A549 (cell line): ENCODE measurements at regions not wholly inside any gene's neighbourhood (a gene's known extent, or its start where the extent isn't known, plus 50 kb on each side); places are given as distances from the start of the nearest gene placed in this dataset.

Source experiments
- ATAC-seq, 2 experiments: fragments of 200-7000 bp in 1 of 2; fragments of >200 bp in 1 of 2; cut with Nextera tagmentation in 1 of 2; cut with Tn5 transposase in 1 of 2; 3 replicates each; pipeline versions ENCODE4 v1.8.0 to v1.9.1; 2018 to 2020; ENCODE audit warnings: mild to moderate bottlenecking in 1 of 2, moderate library complexity in 1 of 2
- CTCF ChIA-PET: fragments of 300-600 bp; sonication (Branson Sonifier 250); formaldehyde crosslinking; extraction: SDS; loops from one replicate; lab custom pipeline; 2021; ENCODE audit warnings: antibody characterized with exemption, inconsistent platforms; lab: Yijun Ruan, JAX
- POLR2A ChIA-PET: fragments of 350-600 bp; formaldehyde crosslinking; extraction: SDS; loops from one replicate; lab custom pipeline; 2021; ENCODE audit warnings: antibody characterized with exemption, inconsistent platforms; lab: Yijun Ruan, JAX
- DNase-seq, 2 experiments: peaks; one replicate each; pipeline versions ENCODE4 v3.0.0 to v3.0.0-alpha.2; 2011 to 2016; ENCODE audit warnings: low read depth in 1 of 2, low spot score in 1 of 2
- FAIRE-seq: peaks from 2 replicates; lab custom pipeline; 2011; peaks lifted over from hg19 to GRCh38; lab: Jason Lieb, UNC
- H3K27ac ChIP-seq, 2 experiments: fragments of >200 bp; sonication (Bioruptor Twin); formaldehyde crosslinking; 3 replicates each; pipeline ENCODE4 v1.5.1; 2016 to 2017
- H3K4me1 ChIP-seq: fragments of >200 bp; sonication (Bioruptor Twin); formaldehyde crosslinking; 3 replicates; pipeline ENCODE4 v1.6.1; 2016
- H3K4me2 ChIP-seq: fragments of >200 bp; sonication (Bioruptor Twin); formaldehyde crosslinking; 3 replicates; pipeline ENCODE4 v1.6.1; 2016
- H3K4me3 ChIP-seq: fragments of >200 bp; sonication (Bioruptor Twin); formaldehyde crosslinking; 3 replicates; pipeline ENCODE4 v1.5.1; 2016
- H3K9me3 ChIP-seq: fragments of >200 bp; sonication (Bioruptor Twin); formaldehyde crosslinking; 3 replicates; pipeline ENCODE4 v1.6.1; 2016
- ATOH8 ChIP-seq: fragments of 250-450 bp; sonication (Bioruptor Pico); IDR thresholded peaks from 2 replicates; pipeline ENCODE4 v1.5.0; 2020; ENCODE audit warnings: low read depth, mild to moderate bottlenecking, moderate library complexity
- CEBPB ChIP-seq, 2 experiments: fragments of >200 bp in 1 of 2; sonication (Bioruptor Twin) in 1 of 2; formaldehyde crosslinking in 1 of 2; IDR thresholded peaks; 2 replicates each; pipeline ENCODE4 v1.6.1; 2012 to 2016
- CHD2 ChIP-seq: fragments of 150-350 bp; IDR thresholded peaks from 2 replicates; pipeline ENCODE4 v1.6.1; 2014; ENCODE audit warnings: low read length; ENCODE audit not compliant: partially characterized antibody
- CHD4 ChIP-seq: fragments of 200-600 bp; sonication (generic); IDR thresholded peaks from 2 replicates; pipeline ENCODE4 v1.6.1; 2016; ENCODE audit warnings: antibody characterized with exemption, mild to moderate bottlenecking, borderline replicate concordance
- E2F6 ChIP-seq: IDR thresholded peaks from 2 replicates; pipeline ENCODE4 v1.6.1; 2012; ENCODE audit warnings: low read depth, borderline replicate concordance
- EHF ChIP-seq: fragments of 250-450 bp; sonication (Bioruptor Pico); IDR thresholded peaks from 2 replicates; pipeline ENCODE4 v1.5.0; 2020; ENCODE audit warnings: mild to moderate bottlenecking
- EHMT2 ChIP-seq: fragments of 200-600 bp; sonication (generic); IDR thresholded peaks from 2 replicates; pipeline ENCODE4 v1.6.1; 2016; ENCODE audit warnings: antibody characterized with exemption, low read depth, mild to moderate bottlenecking, moderate library complexity
- ESRRA ChIP-seq: fragments of 150-350 bp; IDR thresholded peaks from 2 replicates; pipeline ENCODE4 v1.6.1; 2014; ENCODE audit warnings: mild to moderate bottlenecking, low read length, borderline replicate concordance
- FOXS1 ChIP-seq: fragments of 250-450 bp; sonication (Bioruptor Pico); IDR thresholded peaks from 2 replicates; pipeline ENCODE4 v1.5.0; 2020; ENCODE audit warnings: mild to moderate bottlenecking, moderate library complexity
- GATA3 ChIP-seq: IDR thresholded peaks from 2 replicates; pipeline ENCODE4 v1.6.1; 2012; ENCODE audit warnings: borderline replicate concordance
- HDAC2 ChIP-seq: fragments of 200-600 bp; sonication (generic); IDR thresholded peaks from 2 replicates; pipeline ENCODE4 v1.6.1; 2016
- HOXA7 ChIP-seq: fragments of 250-450 bp; sonication (Bioruptor Pico); IDR thresholded peaks from 2 replicates; pipeline ENCODE4 v1.5.0; 2020; ENCODE audit warnings: mild to moderate bottlenecking, moderate library complexity
- HOXB13 ChIP-seq: fragments of 250-450 bp; sonication (Bioruptor Pico); IDR thresholded peaks from 2 replicates; pipeline ENCODE4 v1.5.0; 2020; ENCODE audit warnings: low read depth, mild to moderate bottlenecking, moderate library complexity
- JUN ChIP-seq, 2 experiments: fragments of >200 bp; sonication (Bioruptor Twin); formaldehyde crosslinking; IDR thresholded peaks; 2 replicates in 1 of 2; 3 replicates in 1 of 2; pipeline ENCODE4 v1.6.1; 2016 to 2017
- MAZ ChIP-seq: fragments of 150-350 bp; IDR thresholded peaks from 2 replicates; pipeline ENCODE4 v1.6.1; 2014; ENCODE audit warnings: antibody characterized with exemption, low read depth, low read length, borderline replicate concordance
- NFE2L2 ChIP-seq: fragments of 150-350 bp; conservative IDR thresholded peaks from 2 replicates; pipeline ENCODE4 v1.6.1; 2014; ENCODE audit warnings: low read length
- NPAS2 ChIP-seq: fragments of 250-450 bp; sonication (Bioruptor Pico); IDR thresholded peaks from 2 replicates; pipeline ENCODE4 v1.8.0; 2022; ENCODE audit warnings: mild to moderate bottlenecking, moderate library complexity, borderline replicate concordance
- PHF8 ChIP-seq: fragments of 200-600 bp; sonication (generic); IDR thresholded peaks from 2 replicates; pipeline ENCODE4 v1.6.1; 2016; ENCODE audit warnings: low read depth, mild to moderate bottlenecking, antibody characterized with exemption, moderate library complexity, borderline replicate concordance
- POLR2AphosphoS2 ChIP-seq: conservative IDR thresholded peaks from 2 replicates; pipeline ENCODE4 v1.6.1; 2012; ENCODE audit warnings: low read length, improper control_type of control experiment, inconsistent platforms
- RAD21 ChIP-seq, 2 experiments: fragments of >200 bp in 1 of 2; sonication (Bioruptor Twin) in 1 of 2; formaldehyde crosslinking in 1 of 2; IDR thresholded peaks in 1 of 2; conservative IDR thresholded peaks in 1 of 2; 2 replicates in 1 of 2; 3 replicates in 1 of 2; pipeline ENCODE4 v1.6.1; 2012 to 2018; ENCODE audit warnings: inconsistent platforms in 1 of 2
- RCOR1 ChIP-seq: fragments of 150-350 bp; IDR thresholded peaks from 2 replicates; pipeline ENCODE4 v1.6.1; 2014; ENCODE audit warnings: antibody characterized with exemption, low read length, low read depth
- REST ChIP-seq: fragments of 200-600 bp; sonication (generic); IDR thresholded peaks from 2 replicates; pipeline ENCODE4 v1.6.1; 2016; ENCODE audit warnings: antibody characterized with exemption, mild to moderate bottlenecking, moderate library complexity
- SREBF2 ChIP-seq: fragments of 450-650 bp; IDR thresholded peaks from 2 replicates; pipeline ENCODE4 v1.6.1; 2014; ENCODE audit warnings: mild to moderate bottlenecking, moderate library complexity
- ZC3H11A ChIP-seq: fragments of 450-650 bp; IDR thresholded peaks from 2 replicates; pipeline ENCODE4 v1.6.1; 2014; ENCODE audit warnings: antibody characterized with exemption, mild to moderate bottlenecking
- ZFP36 ChIP-seq: fragments of 450-650 bp; IDR thresholded peaks from 2 replicates; pipeline ENCODE4 v1.6.1; 2014; ENCODE audit warnings: borderline replicate concordance; ENCODE audit not compliant: partially characterized antibody
- WGBS: methylation state at CpG from one replicate; pipeline ENCODE4 v1.1.6; 2017; ENCODE audit errors: missing lambda C conversion rate; 5-methylcytosine and 5-hydroxymethylcytosine counted together
- TF ChIP-seq, protein P1 (sequence below): fragments of >200 bp; sonication (Bioruptor Twin); formaldehyde crosslinking; IDR thresholded peaks from 2 replicates; pipeline ENCODE4 v1.6.1; 2016
- TF ChIP-seq, protein P2 (sequence below): fragments of 150-350 bp; IDR thresholded peaks from 2 replicates; pipeline ENCODE4 v1.6.1; 2014; ENCODE audit warnings: low read depth, mild to moderate bottlenecking, low read length
- TF ChIP-seq, protein P3 (sequence below): fragments of 450-650 bp; IDR thresholded peaks from 2 replicates; pipeline ENCODE4 v1.6.1; 2014; ENCODE audit warnings: antibody characterized with exemption

GRCh38 chr13:106967391-106967790 is 399.5 kb upstream of the ARGLU1 start:
- POLR2A ChIA-PET = no interaction called here
- 0% methylated on average over 1 of the region's 1 CpG for WGBS

GRCh38 chr13:106963151-106963550 is 395.2 kb upstream of the ARGLU1 start:
- no peak overlapping the region for H3K27ac ChIP-seq
- no peaks in the 10 kb centered on the region for H3K9me3 ChIP-seq
- no peak for TF ChIP-seq FOXS1 (CRISPR knock-in tag)
- TF ChIP-seq ESRRA = no peak
- TF ChIP-seq POLR2AphosphoS2 = no peak
- TF ChIP-seq E2F6 = no peak
- no peak for TF ChIP-seq SREBF2
- TF ChIP-seq NPAS2 (CRISPR knock-in tag) = no peak
- TF ChIP-seq CHD2 = no peak
- TF ChIP-seq PHF8 = no peak
- TF ChIP-seq NFE2L2 = no peak
- TF ChIP-seq CHD4 = no peak
- TF ChIP-seq MAZ = no peak
- TF ChIP-seq RCOR1 = no peak
- TF ChIP-seq, protein P1, sequence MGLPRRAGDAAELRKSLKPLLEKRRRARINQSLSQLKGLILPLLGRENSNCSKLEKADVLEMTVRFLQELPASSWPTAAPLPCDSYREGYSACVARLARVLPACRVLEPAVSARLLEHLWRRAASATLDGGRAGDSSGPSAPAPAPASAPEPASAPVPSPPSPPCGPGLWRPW = no peak
- no peak for TF ChIP-seq ZC3H11A
- TF ChIP-seq, protein P2, sequence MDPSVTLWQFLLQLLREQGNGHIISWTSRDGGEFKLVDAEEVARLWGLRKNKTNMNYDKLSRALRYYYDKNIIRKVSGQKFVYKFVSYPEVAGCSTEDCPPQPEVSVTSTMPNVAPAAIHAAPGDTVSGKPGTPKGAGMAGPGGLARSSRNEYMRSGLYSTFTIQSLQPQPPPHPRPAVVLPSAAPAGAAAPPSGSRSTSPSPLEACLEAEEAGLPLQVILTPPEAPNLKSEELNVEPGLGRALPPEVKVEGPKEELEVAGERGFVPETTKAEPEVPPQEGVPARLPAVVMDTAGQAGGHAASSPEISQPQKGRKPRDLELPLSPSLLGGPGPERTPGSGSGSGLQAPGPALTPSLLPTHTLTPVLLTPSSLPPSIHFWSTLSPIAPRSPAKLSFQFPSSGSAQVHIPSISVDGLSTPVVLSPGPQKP = no peak
- no peak for TF ChIP-seq RAD21 (conservative IDR thresholded peaks at IDR 0.05 in 1 of 2, IDR thresholded peaks at IDR 0.05 in 1 of 2)
- FAIRE-seq = no peak
- no peak for ATAC-seq
- DNase-seq = no peak
- 3% methylated on average over 2 of the region's 2 CpGs for WGBS
- no peak overlapping the region for H3K4me3 ChIP-seq
- H3K4me1 ChIP-seq = no peaks in the 10 kb centered on the region
- H3K4me2 ChIP-seq = no peak overlapping the region
- CTCF ChIA-PET = no interaction called here
- POLR2A ChIA-PET = no interaction called here

More at GRCh38 chr13:106967391-106967790, 399.5 kb upstream of the ARGLU1 start:
- Histone ChIP-seq H3K4me1 (no peaks in the 10 kb centered on the region), H3K4me2 (no peak overlapping the region), H3K9me3 (no peaks in the 10 kb centered on the region), H3K4me3 (no peak overlapping the region), H3K27ac (no peak overlapping the region)
- no peak for TF ChIP-seq EHMT2
- no peak for TF ChIP-seq PHF8
- TF ChIP-seq HOXB13 (CRISPR knock-in tag) = no peak
- TF ChIP-seq HOXA7 (CRISPR knock-in tag) = no peak
- TF ChIP-seq CEBPB (IDR thresholded peaks at IDR 0.05) = no peak
- DNase-seq (no peak), FAIRE-seq (no peak), ATAC-seq (no peak)
- CTCF ChIA-PET = no interaction called here

GRCh38 chr13:106961651-106962050 is 393.7 kb upstream of the ARGLU1 start:
- no peak for ATAC-seq
- WGBS = 4% methylated on average over 2 of the region's 2 CpGs
- Histone ChIP-seq H3K4me3 (no peak overlapping the region), H3K4me1 (no peaks in the 10 kb centered on the region), H3K4me2 (no peak overlapping the region), H3K9me3 (no peaks in the 10 kb centered on the region), H3K27ac (no peak overlapping the region)
- CTCF ChIA-PET = no interaction called here
- DNase-seq = no peak
- no peak for FAIRE-seq
- POLR2A ChIA-PET = no interaction called here
- TF ChIP-seq ATOH8 (CRISPR knock-in tag) = no peak
- no peak for TF ChIP-seq HDAC2
- no peak for TF ChIP-seq JUN (IDR thresholded peaks at IDR 0.05)
- TF ChIP-seq, protein P3, sequence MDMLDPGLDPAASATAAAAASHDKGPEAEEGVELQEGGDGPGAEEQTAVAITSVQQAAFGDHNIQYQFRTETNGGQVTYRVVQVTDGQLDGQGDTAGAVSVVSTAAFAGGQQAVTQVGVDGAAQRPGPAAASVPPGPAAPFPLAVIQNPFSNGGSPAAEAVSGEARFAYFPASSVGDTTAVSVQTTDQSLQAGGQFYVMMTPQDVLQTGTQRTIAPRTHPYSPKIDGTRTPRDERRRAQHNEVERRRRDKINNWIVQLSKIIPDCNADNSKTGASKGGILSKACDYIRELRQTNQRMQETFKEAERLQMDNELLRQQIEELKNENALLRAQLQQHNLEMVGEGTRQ = no peak
- no peak for TF ChIP-seq NFE2L2
- no peak for TF ChIP-seq EHF
- no peak for TF ChIP-seq GATA3
- TF ChIP-seq CHD4 = no peak
- TF ChIP-seq ZFP36 = no peak
- no peak for TF ChIP-seq REST
